PC-3 (cell line): ENCODE measurements at regions not wholly inside any gene's neighbourhood (a gene's known extent, or its start where the extent isn't known, plus 50 kb on each side); places are given as distances from the start of the nearest gene placed in this dataset.

Experiments
- ATAC-seq: fragments of 200-7000 bp; cut with Tn5 transposase; 2 replicates; pipeline ENCODE4 v1.9.1; 2020; ENCODE audit warnings: mild to moderate bottlenecking, moderate library complexity
- BruUV-seq: library from RNA; stranded (reverse); fragments of 400-500 nt; replicated peaks from 2 replicates; lab custom pipeline; 2021; lab: Mats Ljungman, UMichigan
- CTCF ChIA-PET: fragments of 300-600 bp; sonication (Branson Sonifier 250); formaldehyde crosslinking; loops from one replicate; lab custom pipeline; 2022; ENCODE audit warnings: antibody characterized with exemption; lab: Charles Lee
- POLR2A ChIA-PET: fragments of 300-600 bp; sonication (Branson Sonifier 250); formaldehyde crosslinking; loops from one replicate; lab custom pipeline; 2022; ENCODE audit warnings: antibody characterized with exemption; ENCODE audit not compliant: unreplicated experiment; lab: Charles Lee
- DNase-seq: peaks from one replicate; pipeline ENCODE4 v3.0.0-alpha.2; 2015
- H2AFZ ChIP-seq: fragments of 300-600 bp; sonication (generic); 2 replicates; pipeline ENCODE4 v1.6.0; 2016; ENCODE audit warnings: antibody characterized with exemption, low read length
- H3F3A ChIP-seq: fragments of 300-600 bp; sonication (generic); one replicate; pipeline ENCODE4 v1.6.0; 2017; ENCODE audit warnings: antibody characterized with exemption, low read length, control low read depth, mild to moderate bottlenecking; ENCODE audit not compliant: unreplicated experiment
- H3K27ac ChIP-seq: fragments of 300-600 bp; sonication (generic); 2 replicates; pipeline ENCODE4 v1.5.1; 2016; ENCODE audit warnings: mild to moderate bottlenecking, low read length
- H3K27me3 ChIP-seq: fragments of 300-600 bp; sonication (generic); 2 replicates; pipeline ENCODE4 v1.6.1; 2016; ENCODE audit warnings: low read length, mixed read lengths
- H3K36me3 ChIP-seq: fragments of 300-600 bp; sonication (generic); 2 replicates; pipeline ENCODE4 v1.6.1; 2016; ENCODE audit warnings: low read depth, mixed run types, low read length, mixed read lengths
- H3K4me1 ChIP-seq: fragments of 300-600 bp; sonication (generic); 2 replicates; pipeline ENCODE4 v1.5.1; 2016; ENCODE audit warnings: low read length; ENCODE audit not compliant: insufficient read depth
- H3K4me2 ChIP-seq: fragments of 300-600 bp; sonication (generic); 2 replicates; pipeline ENCODE4 v1.6.0; 2016; ENCODE audit warnings: low read length
- H3K4me3 ChIP-seq: fragments of 300-600 bp; sonication (generic); 2 replicates; pipeline ENCODE4 v1.5.1; 2016; ENCODE audit warnings: mild to moderate bottlenecking, low read length, mixed read lengths
- H3K79me2 ChIP-seq: fragments of 300-600 bp; sonication (generic); 2 replicates; pipeline ENCODE4 v1.6.1; 2017; ENCODE audit warnings: low read length, mixed read lengths
- H3K9ac ChIP-seq: fragments of 300-600 bp; sonication (generic); 2 replicates; pipeline ENCODE4 v1.6.0; 2016; ENCODE audit warnings: mild to moderate bottlenecking, low read length
- H3K9me2 ChIP-seq: fragments of 300-600 bp; sonication (generic); replicated peaks from 2 replicates; pipeline ENCODE4 v1.6.1; 2016; ENCODE audit warnings: mixed run types, low read length, mixed read lengths
- H3K9me3 ChIP-seq: fragments of 300-600 bp; sonication (generic); 2 replicates; pipeline ENCODE4 v1.6.1; 2016; ENCODE audit warnings: low read length, mixed read lengths
- H4K20me1 ChIP-seq: fragments of 300-600 bp; sonication (generic); 2 replicates; pipeline ENCODE4 v1.6.1; 2016; ENCODE audit warnings: low read length, mixed read lengths
- EZH2 ChIP-seq: fragments of 300-600 bp; sonication (generic); IDR thresholded peaks from one replicate; pipeline ENCODE4 v1.6.1; 2017; ENCODE audit warnings: antibody characterized with exemption, mild to moderate bottlenecking, low read length; ENCODE audit not compliant: unreplicated experiment
- EZH2phosphoT487 ChIP-seq: fragments of 300-600 bp; sonication (generic); IDR thresholded peaks from 2 replicates; pipeline ENCODE4 v1.6.1; 2018; ENCODE audit warnings: mild to moderate bottlenecking, antibody characterized with exemption, low read length, borderline replicate concordance
- intact Hi-C: fragments of 100-400 bp; cut with micrococcal nuclease; formaldehyde crosslinking; loops from 2 replicates; pipeline ENCODE4 v1.9.0; 2023
- TF ChIP-seq, protein P1 (sequence below): fragments of 300-600 bp; sonication (generic); conservative IDR thresholded peaks from 2 replicates; pipeline ENCODE4 v1.5.1; 2017; ENCODE audit warnings: antibody characterized with exemption, low read depth, mild to moderate bottlenecking, low read length

DNA sequence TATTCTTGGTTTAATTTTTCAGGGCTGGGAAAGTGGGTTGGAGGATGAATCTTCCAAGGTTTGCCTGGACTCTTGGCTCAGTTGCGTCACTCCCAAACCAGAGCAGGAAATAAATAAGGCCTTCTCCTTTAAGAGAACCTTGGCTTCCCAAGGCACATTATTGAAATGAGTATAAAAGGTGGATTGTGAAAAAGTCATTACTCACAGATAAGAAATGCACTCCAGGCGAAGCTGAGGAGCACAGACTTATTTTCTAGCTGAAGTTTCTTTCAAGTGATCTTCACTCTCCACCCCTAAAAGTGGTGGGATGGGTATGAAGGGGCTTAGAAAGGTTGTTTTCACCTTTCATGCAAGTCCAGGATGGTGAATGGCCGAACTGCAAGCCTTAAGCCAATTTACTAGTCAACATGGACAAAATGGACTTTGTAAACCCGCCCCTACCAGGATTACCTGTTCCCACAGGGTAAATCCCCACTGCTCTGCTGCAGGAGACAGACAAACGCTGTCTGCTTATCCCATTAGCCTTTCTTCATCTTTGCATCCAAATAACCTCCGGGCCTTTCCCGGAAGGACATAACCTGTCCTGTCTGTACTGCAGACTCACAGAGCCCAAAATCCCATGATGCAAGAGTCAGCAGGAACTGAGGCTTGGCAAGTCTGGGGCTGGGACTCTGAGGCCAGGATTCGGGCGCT, 207.6 kb downstream of the BCL11B start:
- POLR2A ChIA-PET, result no interaction called here
- DNase-seq (no peak), ATAC-seq (no peak)
- no peak overlapping the region for H3K4me3 ChIP-seq
- H3K4me1 ChIP-seq, result no peaks in the 10 kb centered on the region
- no peak overlapping the region for H3K27ac ChIP-seq
- no peak overlapping the region for H2AFZ ChIP-seq
- BruUV-seq, result no TSS peak
- no peak overlapping the region for H3K4me2 ChIP-seq
- no peaks in the 10 kb centered on the region for H3K9me2 ChIP-seq
- TF ChIP-seq EZH2 (no peak), EZH2phosphoT487 (no peak)
- TF ChIP-seq, protein P1, sequence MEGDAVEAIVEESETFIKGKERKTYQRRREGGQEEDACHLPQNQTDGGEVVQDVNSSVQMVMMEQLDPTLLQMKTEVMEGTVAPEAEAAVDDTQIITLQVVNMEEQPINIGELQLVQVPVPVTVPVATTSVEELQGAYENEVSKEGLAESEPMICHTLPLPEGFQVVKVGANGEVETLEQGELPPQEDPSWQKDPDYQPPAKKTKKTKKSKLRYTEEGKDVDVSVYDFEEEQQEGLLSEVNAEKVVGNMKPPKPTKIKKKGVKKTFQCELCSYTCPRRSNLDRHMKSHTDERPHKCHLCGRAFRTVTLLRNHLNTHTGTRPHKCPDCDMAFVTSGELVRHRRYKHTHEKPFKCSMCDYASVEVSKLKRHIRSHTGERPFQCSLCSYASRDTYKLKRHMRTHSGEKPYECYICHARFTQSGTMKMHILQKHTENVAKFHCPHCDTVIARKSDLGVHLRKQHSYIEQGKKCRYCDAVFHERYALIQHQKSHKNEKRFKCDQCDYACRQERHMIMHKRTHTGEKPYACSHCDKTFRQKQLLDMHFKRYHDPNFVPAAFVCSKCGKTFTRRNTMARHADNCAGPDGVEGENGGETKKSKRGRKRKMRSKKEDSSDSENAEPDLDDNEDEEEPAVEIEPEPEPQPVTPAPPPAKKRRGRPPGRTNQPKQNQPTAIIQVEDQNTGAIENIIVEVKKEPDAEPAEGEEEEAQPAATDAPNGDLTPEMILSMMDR, result no peak
- H3K9me3 ChIP-seq, result no peaks in the 10 kb centered on the region
- CTCF ChIA-PET, result no interaction called here
- H3K36me3 ChIP-seq, result no peaks in the 10 kb centered on the region
- H3K9ac ChIP-seq, result no peak overlapping the region
- H3K79me2 ChIP-seq, result no peaks in the 10 kb centered on the region
- H4K20me1 ChIP-seq, result no peaks in the 10 kb centered on the region
- intact Hi-C loops, result no loop called here
- peaks cover 30% of the 10 kb centered on the region for H3K27me3 ChIP-seq
- H3F3A ChIP-seq, result no peaks in the 10 kb centered on the region

DNA sequence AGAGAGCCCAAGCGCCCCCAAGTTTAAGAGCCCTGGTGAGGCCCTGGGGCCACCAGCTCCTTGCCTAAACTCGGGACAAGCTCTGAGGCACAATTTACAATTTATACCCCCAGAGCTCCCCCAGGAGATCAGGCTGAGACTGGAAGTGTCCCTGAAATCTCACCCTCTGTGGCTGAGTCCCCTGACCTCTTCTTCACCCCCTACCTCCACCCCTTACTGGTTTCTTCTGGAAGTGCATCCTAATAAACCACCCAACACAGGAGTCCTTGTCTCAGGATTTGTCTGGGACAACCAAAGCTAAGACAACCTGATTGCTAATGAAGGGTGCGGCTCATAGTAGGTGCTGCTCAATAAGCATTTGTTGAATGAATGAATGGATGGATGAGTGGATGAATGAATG, 206.4 kb downstream of the BCL11B start:
- Histone ChIP-seq H3K79me2 (no peaks in the 10 kb centered on the region), H3K9me3 (no peaks in the 10 kb centered on the region), H4K20me1 (no peaks in the 10 kb centered on the region), H3K36me3 (no peaks in the 10 kb centered on the region), H3K9ac (no peak overlapping the region), H2AFZ (no peak overlapping the region), H3K4me1 (no peaks in the 10 kb centered on the region), H3K27ac (no peak overlapping the region), H3F3A (no peaks in the 10 kb centered on the region), H3K4me3 (no peak overlapping the region), H3K4me2 (no peak overlapping the region), H3K27me3 (peaks cover 30% of the 10 kb centered on the region), H3K9me2 (no peaks in the 10 kb centered on the region)
- intact Hi-C loops, result no loop called here
- CTCF ChIA-PET, result no interaction called here
- no peak for ATAC-seq
- TF ChIP-seq, protein P1, result no peak
- no peak for TF ChIP-seq EZH2
- DNase-seq, result no peak
- POLR2A ChIA-PET, result no interaction called here
- no TSS peak for BruUV-seq

DNA sequence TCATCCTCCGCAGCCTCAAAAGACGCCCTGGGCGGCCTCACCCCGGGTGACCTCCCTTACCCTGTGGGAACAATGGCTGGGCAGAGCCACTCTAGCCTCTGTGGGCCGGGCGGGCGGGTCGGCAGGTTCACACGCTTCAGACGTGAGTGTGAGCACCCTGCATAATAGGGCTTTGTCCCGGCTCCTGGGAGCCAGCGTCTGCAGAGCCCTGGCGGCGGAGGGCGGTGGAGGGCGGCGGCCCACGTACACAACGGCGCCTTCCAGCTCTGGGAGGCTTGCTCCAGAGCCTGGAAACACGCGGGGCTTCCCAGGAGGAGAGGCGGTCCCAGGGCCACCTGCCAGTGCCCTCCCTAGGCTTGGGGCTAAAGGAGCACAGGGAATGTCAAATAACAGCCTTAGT, 205.6 kb downstream of the BCL11B start:
- Histone ChIP-seq H3K9ac (no peak overlapping the region), H4K20me1 (no peaks in the 10 kb centered on the region), H3K9me3 (no peaks in the 10 kb centered on the region), H3K4me1 (no peaks in the 10 kb centered on the region), H3K4me2 (no peak overlapping the region), H3K4me3 (no peak overlapping the region), H3K79me2 (no peaks in the 10 kb centered on the region), H3K36me3 (no peaks in the 10 kb centered on the region), H2AFZ (no peak overlapping the region), H3K27me3 (peaks cover 30% of the 10 kb centered on the region), H3F3A (no peaks in the 10 kb centered on the region), H3K27ac (no peak overlapping the region), H3K9me2 (no peaks in the 10 kb centered on the region)
- TF ChIP-seq, protein P1, result no peak
- TF ChIP-seq EZH2phosphoT487, result no peak
- TF ChIP-seq EZH2, result no peak
- no TSS peak for BruUV-seq
- intact Hi-C loops, result no loop called here
- DNase-seq, result no peak
- ChIA-PET POLR2A (no interaction called here), CTCF (no interaction called here)
- ATAC-seq, result no peak
